GM23338 (cell line): ENCODE measurements at regions not wholly inside any gene's neighbourhood (a gene's known extent, or its start where the extent isn't known, plus 50 kb on each side); places are given as distances from the start of the nearest gene placed in this dataset.

Experiments used
- CTCF ChIP-seq, 2 experiments: fragments of 200-600 bp in 1 of 2; sonication (generic) in 1 of 2; conservative IDR thresholded peaks; 2 replicates each; pipeline versions ENCODE4 v1.5.1 to v1.6.1; 2016 to 2017; ENCODE audit warnings: antibody characterized with exemption in 2 of 2, low read depth in 2 of 2, mild to moderate bottlenecking in 2 of 2, moderate library complexity in 1 of 2
- EZH2 ChIP-seq: fragments of 200-600 bp; sonication (generic); IDR thresholded peaks from one replicate; pipeline ENCODE4 v1.8.0; 2017; ENCODE audit warnings: antibody characterized with exemption, mild to moderate bottlenecking, low read depth; ENCODE audit not compliant: unreplicated experiment

- TF ChIP-seq CTCF (conservative IDR thresholded peaks at IDR 0.05; ENCODE audit: low read depth in 2 of 2) (no peak), EZH2 (no peak)
Measured at GRCh38 chr9:135010586-135010860, 76.9 kb upstream of the OLFM1 start.
